MCF 10A (cell line): ENCODE measurements at regions not wholly inside any gene's neighbourhood (a gene's known extent, or its start where the extent isn't known, plus 50 kb on each side); places are given as distances from the start of the nearest gene placed in this dataset.
"Not testable (repeated sequence)": the region's sequence is repeated elsewhere in the genome, so short reads cannot be mapped to it uniquely, and the experiment has no call there.

ENCODE experiments used
- BruUV-seq: library from RNA; stranded (reverse); fragments of 400-500 nt; replicated peaks from 2 replicates; lab custom pipeline; 2021; lab: Mats Ljungman, UMichigan
- CTCF ChIA-PET: fragments of 300-600 bp; sonication (Branson Sonifier 250); formaldehyde crosslinking; extraction: SDS; loops from one replicate; lab custom pipeline; 2021; ENCODE audit warnings: antibody characterized with exemption, inconsistent platforms; lab: Yijun Ruan, JAX
- POLR2A ChIA-PET: fragments of 300-600, 350-650 bp; sonication (Branson Sonifier 250); formaldehyde crosslinking; extraction: SDS; loops from one replicate; lab custom pipeline; 2020; ENCODE audit warnings: antibody characterized with exemption, inconsistent platforms; lab: Yijun Ruan, JAX
- DNase-seq: peaks from one replicate; pipeline ENCODE4 v3.0.0-alpha.2; 2018; ENCODE audit not compliant: unreplicated experiment
- H3K27ac Mint-ChIP-seq: one replicate; pipeline ENCODE4 v1.8.0; 2022; ENCODE audit warnings: mild to moderate bottlenecking, low read depth, mixed read lengths; ENCODE audit not compliant: unreplicated experiment
- H3K27me3 Mint-ChIP-seq: one replicate; pipeline ENCODE4 v1.8.0; 2022; ENCODE audit warnings: mixed read lengths; ENCODE audit not compliant: insufficient read depth, unreplicated experiment
- H3K36me3 Mint-ChIP-seq: one replicate; pipeline ENCODE4 v1.8.0; 2022; ENCODE audit warnings: mild to moderate bottlenecking, moderate library complexity, mixed read lengths; ENCODE audit not compliant: insufficient read depth, unreplicated experiment
- H3K4me1 Mint-ChIP-seq: one replicate; pipeline ENCODE4 v1.8.0; 2022; ENCODE audit warnings: mixed read lengths; ENCODE audit not compliant: insufficient read depth, unreplicated experiment
- H3K4me3 Mint-ChIP-seq: one replicate; pipeline ENCODE4 v1.8.0; 2022; ENCODE audit warnings: mild to moderate bottlenecking, moderate library complexity, mixed read lengths; ENCODE audit not compliant: unreplicated experiment
- H3K9me3 Mint-ChIP-seq: one replicate; pipeline ENCODE4 v1.8.0; 2022; ENCODE audit warnings: mixed read lengths; ENCODE audit not compliant: unreplicated experiment
- CTCF ChIP-seq: fragments of 200-600 bp; IDR thresholded peaks from one replicate; pipeline ENCODE4 v1.8.0; 2022; ENCODE audit warnings: antibody characterized with exemption, mild to moderate bottlenecking; ENCODE audit not compliant: unreplicated experiment
- intact Hi-C: fragments of 100-400 bp; cut with micrococcal nuclease; formaldehyde crosslinking; loops from 2 replicates; pipeline ENCODE4 v1.14.1; 2022

DNA sequence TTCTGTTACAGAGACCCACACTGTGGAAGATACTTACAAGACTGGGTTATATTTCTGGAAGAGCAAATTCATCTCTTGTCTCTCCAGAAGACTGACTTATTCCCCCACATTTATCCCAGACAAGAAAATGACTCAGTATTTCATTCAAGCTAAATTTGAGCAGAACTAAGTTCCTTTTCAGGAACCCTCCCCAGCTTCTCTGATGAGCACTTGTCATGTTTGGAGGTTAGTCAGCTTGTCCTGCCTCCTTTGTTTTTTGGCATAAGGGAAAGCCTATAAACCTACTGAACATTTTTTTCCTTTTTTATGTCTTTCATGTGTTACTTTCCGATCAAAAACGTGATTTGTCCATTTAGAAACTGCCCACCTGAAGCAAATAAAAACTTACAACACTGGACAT is 198.0 kb downstream of the C16orf95 start:
- Mint-ChIP-seq H3K4me3 (no peak overlapping the region), H3K36me3 (no peaks in the 10 kb centered on the region), H3K27ac (no peak overlapping the region), H3K9me3 (no peaks in the 10 kb centered on the region), H3K27me3 (no peaks in the 10 kb centered on the region), H3K4me1 (no peaks in the 10 kb centered on the region)
- CTCF ChIA-PET = no interaction called here
- TF ChIP-seq CTCF = no peak
- no peak for DNase-seq
- POLR2A ChIA-PET = no interaction called here
- intact Hi-C loops = no loop called here
- BruUV-seq = no TSS peak

DNA sequence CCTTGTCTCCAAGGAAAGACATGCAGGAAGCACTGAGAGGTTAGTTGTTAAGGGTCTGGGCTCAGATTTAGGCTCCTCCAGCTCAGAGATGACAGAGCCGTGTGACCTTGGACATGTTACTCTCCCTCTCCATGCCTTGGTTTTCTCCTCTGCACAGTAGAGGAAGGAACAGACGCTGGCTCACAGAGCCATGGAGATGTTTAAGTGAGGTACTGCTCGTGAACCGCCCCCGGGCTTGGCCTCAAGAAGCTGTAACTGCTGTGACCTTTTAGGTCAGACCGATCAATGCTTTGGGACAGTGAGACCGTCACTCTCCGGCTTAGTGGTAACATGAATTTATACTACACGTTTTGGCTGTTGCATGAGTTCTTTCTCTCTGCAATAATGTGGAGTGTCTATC is 197.4 kb downstream of the C16orf95 start:
- POLR2A ChIA-PET = no interaction called here
- CTCF ChIA-PET = no interaction called here
- H3K27me3 Mint-ChIP-seq = no peaks in the 10 kb centered on the region
- H3K4me3 Mint-ChIP-seq = no peak overlapping the region
- H3K9me3 Mint-ChIP-seq = no peaks in the 10 kb centered on the region
- no peaks in the 10 kb centered on the region for H3K36me3 Mint-ChIP-seq
- BruUV-seq = no TSS peak
- DNase-seq = no peak
- no peaks in the 10 kb centered on the region for H3K4me1 Mint-ChIP-seq
- intact Hi-C loops = no loop called here
- TF ChIP-seq CTCF = no peak
- H3K27ac Mint-ChIP-seq = no peak overlapping the region

DNA sequence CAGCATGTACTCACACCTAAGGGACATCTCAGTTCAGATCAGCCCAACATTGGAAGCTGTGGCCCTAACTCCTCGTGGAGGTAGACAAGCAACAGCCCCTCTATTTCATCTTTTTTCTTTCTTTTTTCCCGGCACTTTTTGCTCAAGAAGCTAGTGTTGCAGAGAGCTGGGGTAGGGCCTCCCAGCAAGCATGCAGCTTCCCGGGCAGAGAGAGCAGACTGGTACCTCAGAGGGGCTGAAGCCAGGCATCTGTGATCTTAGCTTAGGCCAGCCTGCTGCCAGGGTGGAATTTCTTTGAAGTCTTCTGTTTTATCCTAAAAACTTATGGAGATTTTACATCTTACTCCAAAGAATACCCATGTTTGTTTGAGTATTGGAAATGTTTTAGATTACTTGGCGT is 195.4 kb downstream of the C16orf95 start:
- BruUV-seq = no TSS peak
- Mint-ChIP-seq H3K4me1 (peaks cover 6% of the 10 kb centered on the region), H3K27me3 (no peaks in the 10 kb centered on the region), H3K36me3 (no peaks in the 10 kb centered on the region), H3K4me3 (no peak overlapping the region), H3K9me3 (no peaks in the 10 kb centered on the region), H3K27ac (no peak overlapping the region)
- TF ChIP-seq CTCF = no peak
- DNase-seq = no peak
- ChIA-PET POLR2A (interaction anchor here (0.6 kb wide), 2 partner anchors 19 to 206 kb away, joined by 3 to 4 read pairs; no protein-coding TSS in a partner anchor), CTCF (interaction anchor here (0.6 kb wide), 1 partner anchor 155 kb away, joined by 3 read pairs; no protein-coding TSS in a partner anchor)
- intact Hi-C loops = no loop called here

GRCh38 chr16:87123356-87124001 is 193.7 kb downstream of the C16orf95 start:
- no peak for TF ChIP-seq CTCF
- Mint-ChIP-seq H3K4me3 (no peak overlapping the region), H3K27me3 (no peaks in the 10 kb centered on the region), H3K9me3 (no peaks in the 10 kb centered on the region), H3K36me3 (no peaks in the 10 kb centered on the region), H3K4me1 (peaks cover 6% of the 10 kb centered on the region), H3K27ac (no peak overlapping the region)
- POLR2A ChIA-PET = interaction anchor here (0.6 kb wide), 1 partner anchor 559 kb away, joined by 3 read pairs; no protein-coding TSS in a partner anchor
- no peak for DNase-seq
- no TSS peak for BruUV-seq
- intact Hi-C loops = no loop called here
- CTCF ChIA-PET = no interaction called here

DNA sequence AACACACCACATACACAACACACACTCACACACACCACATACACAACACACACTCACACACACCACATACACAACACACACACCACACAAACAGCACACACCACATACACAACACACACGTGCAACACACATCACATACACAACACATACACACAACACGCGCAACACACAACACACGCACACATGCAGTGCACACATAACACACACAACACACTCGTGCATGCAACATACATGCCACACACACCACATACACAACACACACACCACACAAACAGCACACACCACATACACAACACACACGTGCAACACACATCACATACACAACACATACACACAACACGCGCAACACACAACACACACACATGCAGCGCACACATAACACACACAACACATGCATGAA is 192.8 kb downstream of the C16orf95 start:
- H3K27me3 Mint-ChIP-seq, CTCF ChIA-PET, H3K4me3 Mint-ChIP-seq, H3K36me3 Mint-ChIP-seq, POLR2A ChIA-PET, H3K27ac Mint-ChIP-seq, DNase-seq, BruUV-seq, intact Hi-C loops, H3K4me1 Mint-ChIP-seq, H3K9me3 Mint-ChIP-seq: not testable (repeated sequence)
